GM21529 (cell line): ENCODE measurements at regions not wholly inside any gene's neighbourhood (a gene's known extent, or its start where the extent isn't known, plus 50 kb on each side); places are given as distances from the start of the nearest gene placed in this dataset.
"Not testable (repeated sequence)": the region's sequence is repeated elsewhere in the genome, so short reads cannot be mapped to it uniquely, and the experiment has no call there.

Experiments used
- ATAC-seq: cut with Tn5 transposase; IDR thresholded peaks from one replicate; pipeline ENCODE4 v1.9.1; 2021; ENCODE audit not compliant: unreplicated experiment

GRCh38 chr2:84057917-84058560 is 401.0 kb downstream of the SUCLG1 start:
- no peak for ATAC-seq

- no peak for ATAC-seq
These were observed 403.3 kb downstream of the SUCLG1 start for GRCh38 chr2:84055816-84056215.

GRCh38 chr2:84054577-84054976 is 404.5 kb downstream of the SUCLG1 start:
- ATAC-seq, result not testable (repeated sequence)

GRCh38 chr2:84052913-84053312 is 406.2 kb downstream of the SUCLG1 start:
- no peak for ATAC-seq

GRCh38 chr2:84052043-84052442 is 407.0 kb downstream of the SUCLG1 start:
- ATAC-seq, result no peak

GRCh38 chr2:84048964-84049363 is 410.1 kb downstream of the SUCLG1 start:
- no peak for ATAC-seq

- no peak for ATAC-seq
These were observed 417.6 kb downstream of the SUCLG1 start for GRCh38 chr2:84041506-84041905.

GRCh38 chr2:84040281-84040680 is 418.8 kb downstream of the SUCLG1 start:
- no peak for ATAC-seq

GRCh38 chr2:84038866-84039265 is 420.2 kb downstream of the SUCLG1 start:
- ATAC-seq, result no peak

- ATAC-seq, result no peak
These were observed 425.6 kb downstream of the SUCLG1 start for GRCh38 chr2:84033347-84033974.

GRCh38 chr2:84031312-84032050 is 427.6 kb downstream of the SUCLG1 start:
- no peak for ATAC-seq

GRCh38 chr2:84029903-84030575 is 429.0 kb downstream of the SUCLG1 start:
- no peak for ATAC-seq

- ATAC-seq, result no peak
These were observed 432.3 kb downstream of the SUCLG1 start for GRCh38 chr2:84026818-84027217.

- ATAC-seq, result no peak
These were observed 436.2 kb downstream of the SUCLG1 start for GRCh38 chr2:84022810-84023431.

GRCh38 chr2:84017010-84017409 is 442.1 kb downstream of the SUCLG1 start:
- ATAC-seq, result no peak

GRCh38 chr2:84016183-84016582 is 442.9 kb downstream of the SUCLG1 start:
- no peak for ATAC-seq

GRCh38 chr2:83997889-83998288 is 461.2 kb downstream of the SUCLG1 start:
- no peak for ATAC-seq

- ATAC-seq, result no peak
These were observed 464.4 kb downstream of the SUCLG1 start for GRCh38 chr2:83994633-83995179.

GRCh38 chr2:83993873-83994632 is 465.0 kb downstream of the SUCLG1 start:
- no peak for ATAC-seq

GRCh38 chr2:83991992-83992391 is 467.1 kb downstream of the SUCLG1 start:
- ATAC-seq, result no peak
